Ecto neural progenitor cell (in vitro differentiated cells): ENCODE measurements at regions not wholly inside any gene's neighbourhood (a gene's known extent, or its start where the extent isn't known, plus 50 kb on each side); places are given as distances from the start of the nearest gene placed in this dataset.
"Not testable (repeated sequence)": the region's sequence is repeated elsewhere in the genome, so short reads cannot be mapped to it uniquely, and the experiment has no call there.

ENCODE experiments used
- DNase-seq: peaks from one replicate; pipeline ENCODE4 v3.0.0-alpha.2; 2018; ENCODE audit warnings: low spot score

- no peak for DNase-seq
These were observed 58.2 kb upstream of the CASK start for GRCh38 chrX:41981481-41982013.

GRCh38 chrX:41974677-41975076 is 51.3 kb upstream of the CASK start:
- not testable (repeated sequence) for DNase-seq

GRCh38 chrX:41973208-41973607 is 49.9 kb upstream of the CASK start:
- DNase-seq = no peak
